ENCODE measurements at regions not wholly inside any gene's neighbourhood (a gene's known extent, or its start where the extent isn't known, plus 50 kb on each side); places are given as distances from the start of the nearest gene placed in this dataset.

DNA sequence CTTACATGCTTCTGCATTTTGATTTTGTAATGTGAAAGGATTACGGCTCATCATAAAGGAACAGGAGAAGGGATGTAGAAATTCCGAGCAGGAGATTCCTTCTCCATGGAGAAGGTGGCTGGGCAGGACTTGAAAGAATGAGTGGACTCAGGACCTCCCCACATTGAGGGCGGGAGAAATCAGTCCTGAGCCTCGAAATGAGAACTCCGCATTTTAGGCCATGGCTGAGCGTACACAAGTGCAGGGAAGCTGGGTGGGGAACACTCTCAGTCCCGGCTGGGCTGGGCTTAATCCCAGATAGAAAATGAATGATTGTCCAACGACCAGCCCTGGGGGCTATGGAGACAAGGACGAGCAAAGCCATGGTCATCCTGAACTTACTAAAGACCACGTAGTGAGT lies 402.3 kb upstream of the POU3F1 start:
- TF ChIP-seq, protein P1, sequence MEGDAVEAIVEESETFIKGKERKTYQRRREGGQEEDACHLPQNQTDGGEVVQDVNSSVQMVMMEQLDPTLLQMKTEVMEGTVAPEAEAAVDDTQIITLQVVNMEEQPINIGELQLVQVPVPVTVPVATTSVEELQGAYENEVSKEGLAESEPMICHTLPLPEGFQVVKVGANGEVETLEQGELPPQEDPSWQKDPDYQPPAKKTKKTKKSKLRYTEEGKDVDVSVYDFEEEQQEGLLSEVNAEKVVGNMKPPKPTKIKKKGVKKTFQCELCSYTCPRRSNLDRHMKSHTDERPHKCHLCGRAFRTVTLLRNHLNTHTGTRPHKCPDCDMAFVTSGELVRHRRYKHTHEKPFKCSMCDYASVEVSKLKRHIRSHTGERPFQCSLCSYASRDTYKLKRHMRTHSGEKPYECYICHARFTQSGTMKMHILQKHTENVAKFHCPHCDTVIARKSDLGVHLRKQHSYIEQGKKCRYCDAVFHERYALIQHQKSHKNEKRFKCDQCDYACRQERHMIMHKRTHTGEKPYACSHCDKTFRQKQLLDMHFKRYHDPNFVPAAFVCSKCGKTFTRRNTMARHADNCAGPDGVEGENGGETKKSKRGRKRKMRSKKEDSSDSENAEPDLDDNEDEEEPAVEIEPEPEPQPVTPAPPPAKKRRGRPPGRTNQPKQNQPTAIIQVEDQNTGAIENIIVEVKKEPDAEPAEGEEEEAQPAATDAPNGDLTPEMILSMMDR (IDR thresholded peaks at IDR 0.05; ENCODE audit: poor library complexity, severe bottlenecking), result no peak
- TF ChIP-seq TAF1 (IDR thresholded peaks at IDR 0.05; ENCODE audit: low read depth) (no peak), EZH2 (IDR thresholded peaks at IDR 0.05; ENCODE audit: borderline replicate concordance, insufficient read depth, low read length, poor library complexity, severe bottlenecking) (no peak), SMC3 (conservative IDR thresholded peaks at IDR 0.05; ENCODE audit: poor library complexity) (no peak), EP300 (conservative IDR thresholded peaks at IDR 0.05; ENCODE audit: poor library complexity, severe bottlenecking) (no peak), RAD21 (conservative IDR thresholded peaks at IDR 0.05) (no peak), MXI1 (conservative IDR thresholded peaks at IDR 0.05; ENCODE audit: poor library complexity, severe bottlenecking) (no peak)
- TF ChIP-seq, protein P2, sequence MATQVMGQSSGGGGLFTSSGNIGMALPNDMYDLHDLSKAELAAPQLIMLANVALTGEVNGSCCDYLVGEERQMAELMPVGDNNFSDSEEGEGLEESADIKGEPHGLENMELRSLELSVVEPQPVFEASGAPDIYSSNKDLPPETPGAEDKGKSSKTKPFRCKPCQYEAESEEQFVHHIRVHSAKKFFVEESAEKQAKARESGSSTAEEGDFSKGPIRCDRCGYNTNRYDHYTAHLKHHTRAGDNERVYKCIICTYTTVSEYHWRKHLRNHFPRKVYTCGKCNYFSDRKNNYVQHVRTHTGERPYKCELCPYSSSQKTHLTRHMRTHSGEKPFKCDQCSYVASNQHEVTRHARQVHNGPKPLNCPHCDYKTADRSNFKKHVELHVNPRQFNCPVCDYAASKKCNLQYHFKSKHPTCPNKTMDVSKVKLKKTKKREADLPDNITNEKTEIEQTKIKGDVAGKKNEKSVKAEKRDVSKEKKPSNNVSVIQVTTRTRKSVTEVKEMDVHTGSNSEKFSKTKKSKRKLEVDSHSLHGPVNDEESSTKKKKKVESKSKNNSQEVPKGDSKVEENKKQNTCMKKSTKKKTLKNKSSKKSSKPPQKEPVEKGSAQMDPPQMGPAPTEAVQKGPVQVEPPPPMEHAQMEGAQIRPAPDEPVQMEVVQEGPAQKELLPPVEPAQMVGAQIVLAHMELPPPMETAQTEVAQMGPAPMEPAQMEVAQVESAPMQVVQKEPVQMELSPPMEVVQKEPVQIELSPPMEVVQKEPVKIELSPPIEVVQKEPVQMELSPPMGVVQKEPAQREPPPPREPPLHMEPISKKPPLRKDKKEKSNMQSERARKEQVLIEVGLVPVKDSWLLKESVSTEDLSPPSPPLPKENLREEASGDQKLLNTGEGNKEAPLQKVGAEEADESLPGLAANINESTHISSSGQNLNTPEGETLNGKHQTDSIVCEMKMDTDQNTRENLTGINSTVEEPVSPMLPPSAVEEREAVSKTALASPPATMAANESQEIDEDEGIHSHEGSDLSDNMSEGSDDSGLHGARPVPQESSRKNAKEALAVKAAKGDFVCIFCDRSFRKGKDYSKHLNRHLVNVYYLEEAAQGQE (IDR thresholded peaks at IDR 0.05; ENCODE audit: borderline replicate concordance), result no peak

All from neural cell (in vitro differentiated cells).